Esophagus squamous epithelium (tissue), 5 donors: ENCODE measurements at regions not wholly inside any gene's neighbourhood (a gene's known extent, or its start where the extent isn't known, plus 50 kb on each side); places are given as distances from the start of the nearest gene placed in this dataset.
"Not testable (repeated sequence)": the region's sequence is repeated elsewhere in the genome, so short reads cannot be mapped to it uniquely, and the experiment has no call there.

Experiments
- DNase-seq: peaks from one replicate; lab custom pipeline; 2025; lab: John Stamatoyannopoulos, UW
- H3K27ac ChIP-seq, 4 donors: fragments of 200-600 bp; sonication (generic); one replicate each; pipeline ENCODE4 v1.5.1; 2016 to 2019; ENCODE audit warnings: mild to moderate bottlenecking in 1 of 4
- H3K27me3 ChIP-seq, 4 donors: fragments of 200-600 bp; sonication (generic); 1 replicate in 3 of 4; 2 replicates in 1 of 4; pipeline versions ENCODE4 v1.5.1 to v1.6.0; 2017 to 2021; ENCODE audit warnings: antibody characterized with exemption in 1 of 4
- H3K36me3 ChIP-seq, 3 donors: fragments of 200-600 bp; sonication (generic); one replicate each; pipeline ENCODE4 v1.5.1; 2016 to 2019
- H3K4me1 ChIP-seq, 3 donors: fragments of 200-600 bp; sonication (generic); one replicate each; pipeline ENCODE4 v1.5.1; 2017 to 2019
- H3K4me3 ChIP-seq, 4 donors: fragments of 200-600 bp; sonication (generic); 1 replicate in 3 of 4; 2 replicates in 1 of 4; pipeline ENCODE4 v1.5.1; 2016 to 2019; ENCODE audit warnings: mild to moderate bottlenecking in 2 of 4, moderate library complexity in 1 of 4
- H3K9me3 ChIP-seq, 3 donors: fragments of 200-600 bp; sonication (generic); one replicate each; pipeline ENCODE4 v1.5.1; 2016 to 2019
- POLR2A ChIP-seq, 4 donors: fragments of 450-650 bp; IDR thresholded peaks; one replicate each; pipeline ENCODE4 v1.6.1; 2017; ENCODE audit warnings: antibody characterized with exemption in 4 of 4, mild to moderate bottlenecking in 4 of 4, moderate library complexity in 3 of 4
- WGBS, 2 donors: methylation state at CpG; one replicate each; pipeline ENCODE4 v1.1.5; 2018; 5-methylcytosine and 5-hydroxymethylcytosine counted together
- intact Hi-C: fragments of 100-400 bp; cut with DNase I; formaldehyde crosslinking; loops from one replicate; pipeline ENCODE4 v1.15.0; 2022
- TF ChIP-seq, protein P1 (sequence below), 6 experiments: fragments of 450-650 bp in 4 of 6; fragments of 200-600 bp in 2 of 6; sonication (generic) in 2 of 6; IDR thresholded peaks; one replicate each; pipeline ENCODE4 v1.5.1; 2016 to 2019; ENCODE audit warnings: antibody characterized with exemption in 6 of 6, mild to moderate bottlenecking in 4 of 6, moderate library complexity in 4 of 6
- donor health status: DM: yes; HTN: yes; CAD: no.

DNA sequence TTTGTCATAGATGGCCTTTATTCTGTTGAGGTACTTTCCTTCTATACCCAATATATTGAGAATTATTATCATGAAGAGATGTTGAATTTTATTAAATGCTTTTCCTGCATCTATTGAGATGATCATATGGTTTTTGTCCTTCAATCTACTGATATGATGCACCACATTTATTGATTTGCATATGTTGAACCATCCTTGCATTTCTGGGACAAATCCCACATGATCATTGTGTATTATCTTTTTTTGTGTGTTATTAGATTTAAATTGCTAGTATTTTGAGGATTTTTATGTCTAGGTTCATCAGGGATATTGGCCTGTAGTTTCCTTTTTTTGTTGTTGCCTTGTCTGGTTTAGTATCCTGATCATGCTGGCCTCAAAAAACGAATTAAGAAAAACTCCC, 124.5 kb upstream of the CES5A start:
- peaks cover 0 to 5% (median 0%) of the 10 kb centered on the region in 4 donors for H3K27me3 ChIP-seq
- intact Hi-C loops: no loop called here
- TF ChIP-seq, protein P1, sequence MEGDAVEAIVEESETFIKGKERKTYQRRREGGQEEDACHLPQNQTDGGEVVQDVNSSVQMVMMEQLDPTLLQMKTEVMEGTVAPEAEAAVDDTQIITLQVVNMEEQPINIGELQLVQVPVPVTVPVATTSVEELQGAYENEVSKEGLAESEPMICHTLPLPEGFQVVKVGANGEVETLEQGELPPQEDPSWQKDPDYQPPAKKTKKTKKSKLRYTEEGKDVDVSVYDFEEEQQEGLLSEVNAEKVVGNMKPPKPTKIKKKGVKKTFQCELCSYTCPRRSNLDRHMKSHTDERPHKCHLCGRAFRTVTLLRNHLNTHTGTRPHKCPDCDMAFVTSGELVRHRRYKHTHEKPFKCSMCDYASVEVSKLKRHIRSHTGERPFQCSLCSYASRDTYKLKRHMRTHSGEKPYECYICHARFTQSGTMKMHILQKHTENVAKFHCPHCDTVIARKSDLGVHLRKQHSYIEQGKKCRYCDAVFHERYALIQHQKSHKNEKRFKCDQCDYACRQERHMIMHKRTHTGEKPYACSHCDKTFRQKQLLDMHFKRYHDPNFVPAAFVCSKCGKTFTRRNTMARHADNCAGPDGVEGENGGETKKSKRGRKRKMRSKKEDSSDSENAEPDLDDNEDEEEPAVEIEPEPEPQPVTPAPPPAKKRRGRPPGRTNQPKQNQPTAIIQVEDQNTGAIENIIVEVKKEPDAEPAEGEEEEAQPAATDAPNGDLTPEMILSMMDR (IDR thresholded peaks at IDR 0.05): no peak
- TF ChIP-seq POLR2A (IDR thresholded peaks at IDR 0.05): no peak
- H3K36me3 ChIP-seq: no peaks in the 10 kb centered on the region
- DNase-seq: no peak
- H3K4me1 ChIP-seq: no peaks in the 10 kb centered on the region
- no peak overlapping the region for H3K4me3 ChIP-seq
- 32 to 38% methylated on average over 1 of the region's 1 CpG for WGBS, 2 donors
- H3K9me3 ChIP-seq: no peaks in the 10 kb centered on the region
- H3K27ac ChIP-seq: no peak overlapping the region

- no peak for TF ChIP-seq POLR2A (IDR thresholded peaks at IDR 0.05)
- TF ChIP-seq, protein P1 (IDR thresholded peaks at IDR 0.05): no peak
- H3K27me3 ChIP-seq: peaks cover 0 to 6% (median 0%) of the 10 kb centered on the region in 4 donors
- no peaks in the 10 kb centered on the region for H3K36me3 ChIP-seq
- no peaks in the 10 kb centered on the region for H3K4me1 ChIP-seq
- WGBS, 2 donors: 89 to 91% methylated on average over 3 of the region's 3 CpGs
- no peaks in the 10 kb centered on the region for H3K9me3 ChIP-seq
- no peak overlapping the region for H3K4me3 ChIP-seq
- no peak for DNase-seq
- no peak overlapping the region for H3K27ac ChIP-seq
- intact Hi-C loops: no loop called here
These were observed 117.9 kb upstream of the CES5A start for GRCh38 chr16:55993088-55993487.

GRCh38 chr16:55992551-55992950, 117.4 kb upstream of the CES5A start:
- TF ChIP-seq, protein P1 (IDR thresholded peaks at IDR 0.05): no peak
- H3K27me3 ChIP-seq: peaks cover 0 to 6% (median 0%) of the 10 kb centered on the region in 4 donors
- no peaks in the 10 kb centered on the region for H3K4me1 ChIP-seq
- 33 to 43% methylated on average over 1 of the region's 1 CpG for WGBS, 2 donors
- no peak for DNase-seq
- no peaks in the 10 kb centered on the region for H3K9me3 ChIP-seq
- H3K4me3 ChIP-seq: no peak overlapping the region
- no peaks in the 10 kb centered on the region for H3K36me3 ChIP-seq
- no peak overlapping the region for H3K27ac ChIP-seq
- intact Hi-C loops: no loop called here

- intact Hi-C loops: no loop called here
- WGBS, 2 donors: 63 to 82% methylated on average over 2 of the region's 2 CpGs
- no peak for TF ChIP-seq POLR2A (IDR thresholded peaks at IDR 0.05)
- TF ChIP-seq, protein P1 (IDR thresholded peaks at IDR 0.05): no peak
- Histone ChIP-seq H3K27me3 (peaks cover 0 to 6% (median 0%) of the 10 kb centered on the region in 4 donors), H3K27ac (no peak overlapping the region), H3K4me3 (no peak overlapping the region), H3K9me3 (no peaks in the 10 kb centered on the region), H3K36me3 (no peaks in the 10 kb centered on the region), H3K4me1 (no peaks in the 10 kb centered on the region)
- no peak for DNase-seq
These were observed 116.7 kb upstream of the CES5A start for GRCh38 chr16:55991843-55992242.

GRCh38 chr16:55989569-55989907, 114.4 kb upstream of the CES5A start:
- 100% methylated on average over 1 of the region's 18 CpGs; no CpG with 5 or more reads in 1 of the 2 donors for WGBS, 2 donors
- intact Hi-C loops: no loop called here
- Histone ChIP-seq H3K4me1 (no peaks in the 10 kb centered on the region), H3K36me3 (no peaks in the 10 kb centered on the region), H3K4me3 (no peak overlapping the region), H3K9me3 (no peaks in the 10 kb centered on the region), H3K27ac (no peak overlapping the region), H3K27me3 (no peaks in the 10 kb centered on the region)
- DNase-seq: no peak
- TF ChIP-seq POLR2A (IDR thresholded peaks at IDR 0.05): no peak
- TF ChIP-seq, protein P1 (IDR thresholded peaks at IDR 0.05): no peak

DNA sequence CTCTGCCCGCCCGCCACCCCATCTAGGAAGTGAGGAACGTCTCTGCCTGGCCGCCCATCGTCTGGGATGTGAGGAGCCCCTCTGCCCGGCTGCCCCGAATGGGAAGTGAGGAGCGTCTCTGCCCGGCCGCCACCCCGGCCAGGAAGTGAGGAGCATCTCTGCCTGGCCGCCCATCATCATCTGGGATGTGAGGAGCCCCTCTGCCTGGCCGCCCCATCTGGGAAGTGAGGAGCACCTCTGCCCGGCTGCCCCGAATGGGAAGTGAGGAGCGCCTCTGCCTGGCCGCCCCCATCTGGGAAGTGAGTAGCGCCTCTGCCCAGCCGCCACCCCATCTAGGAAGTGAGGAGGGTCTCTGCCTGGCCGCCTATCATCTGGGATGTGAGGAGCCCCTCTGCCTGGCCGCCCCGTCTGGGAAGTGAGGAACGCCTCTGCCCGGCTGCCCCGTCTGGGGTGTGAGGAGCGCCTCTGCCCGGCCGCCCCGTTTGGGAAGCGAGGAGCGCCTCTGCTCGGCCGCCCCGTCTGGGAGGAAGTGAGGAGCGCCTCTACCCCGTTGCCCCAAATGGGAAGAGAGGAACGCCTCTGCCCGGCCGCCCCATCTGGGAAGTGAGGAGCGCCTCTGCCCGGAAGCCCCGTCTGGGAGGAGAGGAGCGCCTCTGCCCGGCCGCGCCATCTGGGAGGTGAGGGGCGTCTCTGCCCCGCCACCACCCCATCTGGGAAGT, 113.8 kb upstream of the CES5A start:
- H3K27ac ChIP-seq, DNase-seq, H3K4me3 ChIP-seq, H3K27me3 ChIP-seq, intact Hi-C loops, H3K4me1 ChIP-seq, H3K9me3 ChIP-seq, H3K36me3 ChIP-seq: not testable (repeated sequence)
- no CpG with 5 or more reads among the region's 48 CpGs for WGBS, 2 donors
